Uterus (tissue), 3 donors: ENCODE measurements at regions not wholly inside any gene's neighbourhood (a gene's known extent, or its start where the extent isn't known, plus 50 kb on each side); places are given as distances from the start of the nearest gene placed in this dataset.
"Not testable (repeated sequence)": the region's sequence is repeated elsewhere in the genome, so short reads cannot be mapped to it uniquely, and the experiment has no call there.

Experiments
- DNase-seq, 2 donors: peaks; one replicate each; pipeline ENCODE4 v3.0.0-alpha.2; 2019 to 2020
- H3K27ac ChIP-seq, 2 donors: fragments of 200-600 bp; sonication (generic); 1 replicate in 1 of 2; 2 replicates in 1 of 2; pipeline ENCODE4 v1.5.1; 2016 to 2018
- H3K27me3 ChIP-seq, 2 donors: fragments of 200-600 bp; sonication (generic); one replicate each; pipeline ENCODE4 v1.5.1; 2018 to 2019; ENCODE audit warnings: control low read depth in 1 of 2
- H3K36me3 ChIP-seq, 2 donors: fragments of 200-600 bp; sonication (generic); one replicate each; pipeline ENCODE4 v1.5.1; 2019; ENCODE audit warnings: control low read depth in 1 of 2
- H3K4me1 ChIP-seq, 2 donors: fragments of 200-600 bp; sonication (generic); one replicate each; pipeline ENCODE4 v1.5.1; 2018 to 2019; ENCODE audit warnings: control low read depth in 1 of 2
- H3K4me3 ChIP-seq, 2 donors: fragments of 200-600 bp; sonication (generic); 1 replicate in 1 of 2; 2 replicates in 1 of 2; pipeline ENCODE4 v1.5.1; 2018 to 2019; ENCODE audit warnings: mild to moderate bottlenecking in 1 of 2
- H3K9me3 ChIP-seq, 2 donors: fragments of 200-600 bp; sonication (generic); one replicate each; pipeline ENCODE4 v1.5.1; 2019; ENCODE audit warnings: control low read depth in 1 of 2
- CTCF ChIP-seq, 4 experiments: fragments of 200-600 bp in 2 of 4; fragments of 450-650 bp in 2 of 4; sonication (generic) in 2 of 4; IDR thresholded peaks; one replicate each; pipeline ENCODE4 v1.5.1; 2016 to 2019; ENCODE audit warnings: antibody characterized with exemption in 4 of 4, mild to moderate bottlenecking in 2 of 4, moderate library complexity in 1 of 4
- POLR2A ChIP-seq, 2 donors: fragments of 450-650 bp; IDR thresholded peaks; one replicate each; pipeline ENCODE4 v1.6.1; 2016; ENCODE audit warnings: antibody characterized with exemption in 2 of 2, mild to moderate bottlenecking in 1 of 2, moderate library complexity in 1 of 2
- intact Hi-C: fragments of 100-400 bp; cut with DNase I; formaldehyde crosslinking; loops from one replicate; pipeline ENCODE4 v1.15.1; 2023; ENCODE audit warnings: low total_unique reads
- donor health status: DM: yes; HTN: yes; CAD: no.

GRCh38 chr5:111829701-111830100 is 72.7 kb upstream of the NREP start:
- H3K9me3 ChIP-seq, result no peaks in the 10 kb centered on the region
- H3K27me3 ChIP-seq, result no peaks in the 10 kb centered on the region
- no peaks in the 10 kb centered on the region for H3K36me3 ChIP-seq
- no peaks in the 10 kb centered on the region for H3K4me1 ChIP-seq
- intact Hi-C loops, result no loop called here
- no peak for TF ChIP-seq POLR2A (IDR thresholded peaks at IDR 0.05)
- no peak for TF ChIP-seq CTCF (IDR thresholded peaks at IDR 0.05)
- no peak for DNase-seq
- no peak overlapping the region for H3K27ac ChIP-seq
- no peak overlapping the region for H3K4me3 ChIP-seq

- no peak for TF ChIP-seq POLR2A (IDR thresholded peaks at IDR 0.05)
- TF ChIP-seq CTCF (IDR thresholded peaks at IDR 0.05), result no peak
- Histone ChIP-seq H3K4me1 (no peaks in the 10 kb centered on the region), H3K27ac (no peak overlapping the region), H3K4me3 (no peak overlapping the region), H3K9me3 (no peaks in the 10 kb centered on the region), H3K27me3 (no peaks in the 10 kb centered on the region), H3K36me3 (no peaks in the 10 kb centered on the region)
- intact Hi-C loops, result no loop called here
- DNase-seq, result no peak
Measured at GRCh38 chr5:111826064-111826463, 69.1 kb upstream of the NREP start.

GRCh38 chr5:111820072-111820471 is 63.1 kb upstream of the NREP start:
- no peaks in the 10 kb centered on the region for H3K27me3 ChIP-seq
- no peaks in the 10 kb centered on the region for H3K4me1 ChIP-seq
- no peak for DNase-seq
- TF ChIP-seq CTCF (IDR thresholded peaks at IDR 0.05), result no peak
- TF ChIP-seq POLR2A (IDR thresholded peaks at IDR 0.05), result no peak
- no peaks in the 10 kb centered on the region for H3K9me3 ChIP-seq
- H3K36me3 ChIP-seq, result no peaks in the 10 kb centered on the region
- no peak overlapping the region for H3K27ac ChIP-seq
- intact Hi-C loops, result no loop called here
- no peak overlapping the region for H3K4me3 ChIP-seq

- H3K36me3 ChIP-seq, H3K4me3 ChIP-seq, H3K27me3 ChIP-seq, H3K4me1 ChIP-seq, H3K27ac ChIP-seq, H3K9me3 ChIP-seq, intact Hi-C loops, DNase-seq: not testable (repeated sequence)
Measured at GRCh38 chr5:111819028-111819427, 62.0 kb upstream of the NREP start.

- H3K27ac ChIP-seq, result no peak overlapping the region
- H3K4me3 ChIP-seq, result no peak overlapping the region
- H3K36me3 ChIP-seq, result no peaks in the 10 kb centered on the region
- no peaks in the 10 kb centered on the region for H3K27me3 ChIP-seq
- DNase-seq, result no peak
- intact Hi-C loops, result no loop called here
- no peaks in the 10 kb centered on the region for H3K9me3 ChIP-seq
- no peaks in the 10 kb centered on the region for H3K4me1 ChIP-seq
- TF ChIP-seq CTCF (IDR thresholded peaks at IDR 0.05) (no peak), POLR2A (IDR thresholded peaks at IDR 0.05) (no peak)
Measured at GRCh38 chr5:111813537-111813936, 56.5 kb upstream of the NREP start.

- Histone ChIP-seq H3K27me3 (no peaks in the 10 kb centered on the region), H3K4me3 (no peak overlapping the region), H3K36me3 (no peaks in the 10 kb centered on the region), H3K4me1 (no peaks in the 10 kb centered on the region), H3K27ac (no peak overlapping the region), H3K9me3 (no peaks in the 10 kb centered on the region)
- no peak for DNase-seq
- TF ChIP-seq POLR2A (IDR thresholded peaks at IDR 0.05), result no peak
- no peak for TF ChIP-seq CTCF (IDR thresholded peaks at IDR 0.05)
- intact Hi-C loops, result no loop called here
Measured at GRCh38 chr5:111810112-111810511, 53.1 kb upstream of the NREP start.
